ENCODE measurements at regions not wholly inside any gene's neighbourhood (a gene's known extent, or its start where the extent isn't known, plus 50 kb on each side); places are given as distances from the start of the nearest gene placed in this dataset.

GRCh38 chr1:177479600-177479999 is 308.8 kb downstream of the BRINP2 start:
- TF ChIP-seq CTCF (IDR thresholded peaks at IDR 0.05) (no peak), POLR2AphosphoS5 (IDR thresholded peaks at IDR 0.05) (no peak), POLR2A (IDR thresholded peaks at IDR 0.05) (no peak)
